ENCODE measurements at regions not wholly inside any gene's neighbourhood (a gene's known extent, or its start where the extent isn't known, plus 50 kb on each side); places are given as distances from the start of the nearest gene placed in this dataset.

GRCh38 chr17:54813896-54814295, 86.8 kb upstream of the TOM1L1 start:
- TF ChIP-seq CTCF (IDR thresholded peaks at IDR 0.05; ENCODE audit: low read depth, low read length) (no peak), EZH2phosphoT487 (IDR thresholded peaks at IDR 0.05; ENCODE audit: low read depth) (no peak)

Data from OCI-LY3 (cell line).